ENCODE measurements at regions not wholly inside any gene's neighbourhood (a gene's known extent, or its start where the extent isn't known, plus 50 kb on each side); places are given as distances from the start of the nearest gene placed in this dataset.

- no peaks in the 10 kb centered on the region for H3K36me3 ChIP-seq
- DNase-seq = no peak
- TF ChIP-seq POLR2AphosphoS5 (IDR thresholded peaks at IDR 0.05) = no peak
- TF ChIP-seq CTCF (IDR thresholded peaks at IDR 0.05 in 8 of 11, conservative IDR thresholded peaks at IDR 0.05 in 3 of 11) = no peak
- TF ChIP-seq POLR2A (IDR thresholded peaks at IDR 0.05) = no peak
- H3K4me3 ChIP-seq = no peak overlapping the region
- H3K27ac ChIP-seq = no peak overlapping the region
- peaks cover 0 to 21% (median 7%) of the 10 kb centered on the region in 8 donors for H3K9me3 ChIP-seq
- no peaks in the 10 kb centered on the region for H3K27me3 ChIP-seq (replicated peaks in 1 of 7)
- intact Hi-C loops (cut with DNase I; ENCODE audit: low total_unique reads) = no loop called here
- no peaks in the 10 kb centered on the region for H3K4me1 ChIP-seq
- WGBS, 5 donors = 73 to 83% (median 78%) methylated on average over 9 of the region's 9 CpGs
Observed at GRCh38 chr5:25851301-25851700, 1187.1 kb downstream of the CDH9 start.

DNA sequence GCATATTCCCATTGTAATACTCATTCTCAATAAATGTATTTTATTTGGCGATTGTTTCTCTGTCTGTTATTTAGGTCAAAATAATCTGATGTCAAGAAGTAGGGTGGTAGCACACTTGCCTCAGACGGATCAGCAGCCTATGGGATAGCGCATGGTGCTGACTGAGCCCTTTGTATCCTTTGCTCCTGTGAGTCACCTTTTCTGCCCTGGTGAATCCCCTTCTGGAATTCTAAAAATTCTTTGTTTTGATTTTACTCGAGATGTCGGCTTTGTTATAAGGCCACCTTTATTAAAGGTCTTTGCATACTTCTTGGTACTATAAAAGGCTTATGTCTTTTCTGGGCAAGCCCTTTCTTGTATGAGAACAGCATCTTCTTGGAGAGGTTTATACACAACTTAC lies 1187.8 kb downstream of the CDH9 start:
- no peaks in the 10 kb centered on the region for H3K36me3 ChIP-seq
- H3K4me1 ChIP-seq = no peaks in the 10 kb centered on the region
- DNase-seq = no peak
- no peaks in the 10 kb centered on the region for H3K27me3 ChIP-seq (replicated peaks in 1 of 7)
- H3K9me3 ChIP-seq = peaks cover 0 to 24% (median 11%) of the 10 kb centered on the region in 8 donors
- no peak overlapping the region for H3K4me3 ChIP-seq
- no peak overlapping the region for H3K27ac ChIP-seq
- intact Hi-C loops (cut with DNase I; ENCODE audit: low total_unique reads) = no loop called here
- TF ChIP-seq POLR2AphosphoS5 (IDR thresholded peaks at IDR 0.05) (no peak), POLR2A (IDR thresholded peaks at IDR 0.05) (no peak)
- WGBS, 5 donors = 69 to 74% (median 71%) methylated on average over 5 of the region's 5 CpGs

- no peaks in the 10 kb centered on the region for H3K4me1 ChIP-seq
- no peak for DNase-seq
- intact Hi-C loops (cut with DNase I; ENCODE audit: low total_unique reads) = no loop called here
- H3K4me3 ChIP-seq = no peak overlapping the region
- no peaks in the 10 kb centered on the region for H3K36me3 ChIP-seq
- H3K9me3 ChIP-seq = peaks cover 0 to 36% (median 24%) of the 10 kb centered on the region in 8 donors
- 77 to 90% (median 81%) methylated on average over 2 of the region's 2 CpGs for WGBS, 5 donors
- no peak for TF ChIP-seq CTCF (IDR thresholded peaks at IDR 0.05 in 8 of 11, conservative IDR thresholded peaks at IDR 0.05 in 3 of 11)
- TF ChIP-seq POLR2A (IDR thresholded peaks at IDR 0.05) = no peak
- no peak for TF ChIP-seq POLR2AphosphoS5 (IDR thresholded peaks at IDR 0.05)
- H3K27ac ChIP-seq = no peak overlapping the region
- H3K27me3 ChIP-seq (replicated peaks in 1 of 7) = no peaks in the 10 kb centered on the region
Observed at GRCh38 chr5:25849270-25849669, 1189.1 kb downstream of the CDH9 start.

DNA sequence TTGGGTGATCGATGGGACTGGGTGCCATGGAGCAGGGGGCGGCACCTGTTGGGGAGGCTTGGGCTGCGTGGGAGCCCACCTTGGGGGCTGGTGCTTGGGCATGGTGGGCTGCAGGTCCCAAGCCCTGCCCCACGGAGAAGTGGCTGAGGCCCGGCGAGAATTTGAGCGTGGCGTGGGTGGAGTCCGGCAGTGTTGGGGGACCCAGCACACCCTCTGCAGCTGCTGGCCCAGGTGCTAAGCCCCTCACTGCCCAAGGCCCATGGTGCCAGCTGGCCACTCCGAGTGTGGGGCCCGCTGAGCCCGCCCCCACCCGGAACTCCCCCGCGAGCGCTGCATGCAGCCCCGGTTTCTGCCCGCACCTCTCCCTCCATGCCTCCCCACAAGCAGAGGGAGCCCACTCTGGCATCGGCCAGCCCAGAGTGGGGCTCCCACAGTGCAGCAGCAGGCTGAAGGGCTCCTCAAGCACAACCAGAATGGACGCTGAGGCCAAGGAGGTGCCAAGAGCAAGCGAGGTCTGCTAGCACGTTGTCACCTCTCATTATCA lies 1178.6 kb upstream of the CDH10 start:
- Histone ChIP-seq H3K27me3 (replicated peaks in 1 of 7) (no peaks in the 10 kb centered on the region), H3K4me1 (no peaks in the 10 kb centered on the region), H3K9me3 (peaks cover 0 to 39% (median 7%) of the 10 kb centered on the region in 8 donors), H3K36me3 (no peaks in the 10 kb centered on the region), H3K4me3 (no peak overlapping the region), H3K27ac (no peak overlapping the region)
- intact Hi-C loops (cut with DNase I; ENCODE audit: low total_unique reads) = no loop called here
- no peak for TF ChIP-seq POLR2AphosphoS5 (IDR thresholded peaks at IDR 0.05)
- TF ChIP-seq POLR2A (IDR thresholded peaks at IDR 0.05) = no peak
- no peak for TF ChIP-seq CTCF (IDR thresholded peaks at IDR 0.05 in 8 of 11, conservative IDR thresholded peaks at IDR 0.05 in 3 of 11)
- DNase-seq = no peak
- 91 to 95% (median 94%) methylated on average over 20 to 22 of the region's 22 CpGs for WGBS, 5 donors

Small RNAs in the stretch of these regions (small RNA-seq; reads per million reads assigned to genes)
- gene AC113347.2 (0 reads per million in 4 donors), gene AC113347.3 (0 reads per million in 4 donors), gene RNU4-43P (0 reads per million in 4 donors)

Measured in spleen (tissue), 11 donors.